Mammary epithelial cell (primary cell): ENCODE measurements at regions not wholly inside any gene's neighbourhood (a gene's known extent, or its start where the extent isn't known, plus 50 kb on each side); places are given as distances from the start of the nearest gene placed in this dataset.

Experiments
- CTCF ChIP-seq, 2 donors: IDR thresholded peaks in 1 of 2; conservative IDR thresholded peaks in 1 of 2; 2 replicates each; pipeline ENCODE4 v1.5.1; 2011 to 2012; ENCODE audit warnings: inconsistent platforms in 2 of 2, low read length in 2 of 2, mild to moderate bottlenecking in 2 of 2, control low read depth in 1 of 2, low read depth in 1 of 2; ENCODE audit not compliant: insufficient read depth in 1 of 2; ENCODE audit errors: extremely low read depth in 1 of 2
- EZH2 ChIP-seq: IDR thresholded peaks from 2 replicates; pipeline ENCODE4 v1.6.1; 2012; ENCODE audit warnings: low read length, inconsistent platforms, borderline replicate concordance

DNA sequence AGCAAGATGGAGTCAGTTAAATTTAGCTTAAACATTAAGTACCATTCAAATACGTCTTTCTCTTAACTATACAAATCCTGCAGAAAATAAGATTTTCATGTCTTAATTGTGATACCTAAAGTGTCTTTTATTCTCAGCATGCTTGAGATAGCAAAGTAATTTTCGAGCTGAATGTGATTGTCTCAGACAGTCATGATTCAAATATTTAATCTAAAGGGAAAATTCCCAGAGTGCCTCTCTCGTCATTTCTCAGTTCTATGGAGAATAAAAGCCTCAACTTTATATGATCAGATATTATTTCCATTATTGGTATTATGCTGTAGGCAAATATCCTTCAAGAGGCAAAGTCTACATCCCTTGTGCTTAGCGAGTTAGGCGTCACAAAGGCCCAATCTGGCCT, 589.9 kb downstream of the TAFA4 start:
- TF ChIP-seq CTCF (conservative IDR thresholded peaks at IDR 0.05 in 1 of 2, IDR thresholded peaks at IDR 0.05 in 1 of 2; ENCODE audit: extremely low read depth in 1 of 2, insufficient read depth in 1 of 2, low read depth in 1 of 2, low read length in 2 of 2) (no peak), EZH2 (no peak)
